DOHH2 (cell line): ENCODE measurements at regions not wholly inside any gene's neighbourhood (a gene's known extent, or its start where the extent isn't known, plus 50 kb on each side); places are given as distances from the start of the nearest gene placed in this dataset.

Experiments
- EZH2phosphoT487 ChIP-seq: fragments of 200-600 bp; sonication (generic); IDR thresholded peaks from 2 replicates; pipeline ENCODE4 v1.6.1; 2017; ENCODE audit warnings: borderline replicate concordance, mild to moderate bottlenecking, antibody characterized with exemption, low read length, moderate library complexity, mixed read lengths
- TF ChIP-seq, protein P1 (sequence below): fragments of 200-600 bp; sonication (generic); IDR thresholded peaks from one replicate; pipeline ENCODE4 v1.5.1; 2014; ENCODE audit warnings: antibody characterized with exemption, mild to moderate bottlenecking, low read depth, low read length; ENCODE audit not compliant: poor library complexity, severe bottlenecking

DNA sequence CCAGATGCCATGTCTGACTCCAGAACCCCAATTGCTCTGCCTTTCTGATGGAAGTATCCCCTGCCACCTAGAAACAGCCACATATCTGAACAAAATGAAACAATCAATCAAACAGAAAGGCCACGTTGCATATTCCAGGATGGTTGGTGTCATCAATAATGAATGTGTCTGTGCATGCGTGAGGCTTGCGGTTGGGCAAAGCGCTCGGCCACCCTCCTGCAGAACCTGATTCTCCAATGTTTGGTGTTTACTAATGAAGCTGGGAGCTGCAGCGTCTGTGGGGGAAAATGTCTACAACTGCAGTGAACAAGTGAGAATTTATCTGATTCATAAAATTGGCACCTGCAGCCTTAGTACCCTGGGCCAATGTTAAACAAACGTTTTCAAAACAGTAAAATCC, 121.2 kb upstream of the ADARB2 start:
- TF ChIP-seq, protein P1, sequence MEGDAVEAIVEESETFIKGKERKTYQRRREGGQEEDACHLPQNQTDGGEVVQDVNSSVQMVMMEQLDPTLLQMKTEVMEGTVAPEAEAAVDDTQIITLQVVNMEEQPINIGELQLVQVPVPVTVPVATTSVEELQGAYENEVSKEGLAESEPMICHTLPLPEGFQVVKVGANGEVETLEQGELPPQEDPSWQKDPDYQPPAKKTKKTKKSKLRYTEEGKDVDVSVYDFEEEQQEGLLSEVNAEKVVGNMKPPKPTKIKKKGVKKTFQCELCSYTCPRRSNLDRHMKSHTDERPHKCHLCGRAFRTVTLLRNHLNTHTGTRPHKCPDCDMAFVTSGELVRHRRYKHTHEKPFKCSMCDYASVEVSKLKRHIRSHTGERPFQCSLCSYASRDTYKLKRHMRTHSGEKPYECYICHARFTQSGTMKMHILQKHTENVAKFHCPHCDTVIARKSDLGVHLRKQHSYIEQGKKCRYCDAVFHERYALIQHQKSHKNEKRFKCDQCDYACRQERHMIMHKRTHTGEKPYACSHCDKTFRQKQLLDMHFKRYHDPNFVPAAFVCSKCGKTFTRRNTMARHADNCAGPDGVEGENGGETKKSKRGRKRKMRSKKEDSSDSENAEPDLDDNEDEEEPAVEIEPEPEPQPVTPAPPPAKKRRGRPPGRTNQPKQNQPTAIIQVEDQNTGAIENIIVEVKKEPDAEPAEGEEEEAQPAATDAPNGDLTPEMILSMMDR = no peak
- TF ChIP-seq EZH2phosphoT487 = no peak
